Activated T-cell treated with anti-CD3 and anti-CD28 coated beads, Interleukin-2, amount 50 U/mL, for 48 hours (primary cell): ENCODE measurements at regions not wholly inside any gene's neighbourhood (a gene's known extent, or its start where the extent isn't known, plus 50 kb on each side); places are given as distances from the start of the nearest gene placed in this dataset.
A peak's percentile ranks its signal among the peaks of the same experiment; 100 is the strongest.

Source experiments
- DNase-seq, 2 experiments: peaks; one replicate each; pipeline ENCODE4 v3.0.0-alpha.2; 2020

- no peak for DNase-seq
Measured at GRCh38 chr1:90650401-90650800, 66.7 kb downstream of the BARHL2 start.

GRCh38 chr1:90640325-90640724 is 76.8 kb downstream of the BARHL2 start:
- DNase-seq, result no peak

GRCh38 chr1:90622666-90623065 is 94.4 kb downstream of the BARHL2 start:
- DNase-seq, result no peak

DNA sequence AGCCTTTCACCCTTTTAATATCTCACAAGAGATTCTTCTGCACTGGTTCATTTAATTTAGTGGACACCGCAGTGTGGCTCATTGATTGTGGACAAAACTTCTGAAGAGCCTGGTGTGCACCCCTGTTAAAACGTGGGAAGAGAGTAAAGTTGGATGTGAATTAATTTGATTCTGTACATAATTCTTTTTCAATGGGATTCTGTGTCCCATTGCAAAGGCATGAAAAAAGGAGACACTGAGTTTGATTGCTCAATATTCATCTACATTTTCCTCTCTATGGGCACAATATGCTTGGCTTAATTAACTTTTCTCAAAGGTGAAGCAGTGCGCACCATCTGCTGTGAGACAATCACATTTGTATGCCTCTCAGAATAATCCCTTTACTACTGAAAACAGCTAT is 95.1 kb downstream of the BARHL2 start:
- no peak for DNase-seq

DNA sequence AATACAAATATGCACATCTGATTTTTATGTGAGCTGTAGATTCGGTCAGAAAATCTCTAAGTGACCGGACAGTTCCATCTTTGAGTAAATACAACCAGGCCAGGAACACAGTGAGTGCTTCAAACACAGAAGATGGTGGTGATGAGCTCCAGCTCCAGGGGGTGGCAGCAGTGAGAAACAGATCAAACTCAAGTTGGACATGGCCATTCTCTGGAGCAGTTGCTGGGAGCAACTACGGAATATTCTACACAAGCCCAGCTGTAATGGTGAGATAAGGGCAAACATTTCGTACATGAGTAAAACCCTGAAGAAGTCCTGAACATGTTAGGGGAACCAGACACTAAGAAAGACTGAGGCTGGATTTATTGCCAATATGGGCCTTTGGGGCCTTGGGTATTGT is 100.7 kb downstream of the BARHL2 start:
- DNase-seq, result peak in 1 of 2 experiments; percentile 21

GRCh38 chr1:90614872-90615271 is 102.2 kb downstream of the BARHL2 start:
- no peak for DNase-seq

- DNase-seq, result no peak
Measured at GRCh38 chr1:90613371-90613770, 103.7 kb downstream of the BARHL2 start.

DNA sequence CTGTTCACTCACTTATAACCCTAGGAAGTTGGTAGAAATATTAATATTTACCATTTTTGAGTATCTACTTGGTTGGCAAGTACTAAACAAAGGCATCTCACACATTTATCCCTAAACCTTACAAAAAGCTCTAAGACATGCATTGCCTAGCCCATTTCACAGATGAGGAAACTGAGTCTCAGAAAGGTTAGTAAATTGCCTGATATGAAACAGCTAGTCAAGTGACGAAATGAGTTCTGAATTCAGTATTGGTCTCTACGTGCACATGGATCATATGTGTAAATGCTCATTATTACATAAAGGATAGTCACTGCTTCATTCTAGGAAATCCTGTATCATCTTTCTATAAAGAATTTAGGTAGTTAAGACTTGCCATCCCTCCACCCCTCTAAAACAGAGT is 105.1 kb downstream of the BARHL2 start:
- DNase-seq, result no peak

DNA sequence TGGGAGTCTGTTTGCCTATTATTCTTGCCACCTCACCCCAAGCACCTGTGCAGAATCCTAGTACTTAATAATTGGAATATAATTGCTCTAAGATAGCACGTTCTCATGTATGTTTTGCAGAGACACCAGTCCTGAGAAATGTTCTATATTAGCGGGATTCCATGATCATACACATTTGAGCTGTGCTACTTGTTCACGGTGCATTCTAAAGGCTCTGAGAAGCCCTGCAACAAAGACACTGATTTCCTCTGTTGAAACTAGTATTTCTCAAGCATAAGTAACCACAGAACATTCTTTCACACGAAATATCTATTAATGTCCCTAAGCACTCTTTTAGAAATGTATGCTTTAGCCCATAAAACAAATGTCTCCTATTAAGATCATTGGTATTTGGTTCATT is 109.4 kb downstream of the BARHL2 start:
- DNase-seq, result no peak

- DNase-seq, result no peak
Measured at GRCh38 chr1:90605070-90605469, 112.0 kb downstream of the BARHL2 start.

- DNase-seq, result no peak
Measured at GRCh38 chr1:90593312-90593711, 123.8 kb downstream of the BARHL2 start.

- DNase-seq, result no peak
Measured at GRCh38 chr1:90591970-90592356, 125.1 kb downstream of the BARHL2 start.

DNA sequence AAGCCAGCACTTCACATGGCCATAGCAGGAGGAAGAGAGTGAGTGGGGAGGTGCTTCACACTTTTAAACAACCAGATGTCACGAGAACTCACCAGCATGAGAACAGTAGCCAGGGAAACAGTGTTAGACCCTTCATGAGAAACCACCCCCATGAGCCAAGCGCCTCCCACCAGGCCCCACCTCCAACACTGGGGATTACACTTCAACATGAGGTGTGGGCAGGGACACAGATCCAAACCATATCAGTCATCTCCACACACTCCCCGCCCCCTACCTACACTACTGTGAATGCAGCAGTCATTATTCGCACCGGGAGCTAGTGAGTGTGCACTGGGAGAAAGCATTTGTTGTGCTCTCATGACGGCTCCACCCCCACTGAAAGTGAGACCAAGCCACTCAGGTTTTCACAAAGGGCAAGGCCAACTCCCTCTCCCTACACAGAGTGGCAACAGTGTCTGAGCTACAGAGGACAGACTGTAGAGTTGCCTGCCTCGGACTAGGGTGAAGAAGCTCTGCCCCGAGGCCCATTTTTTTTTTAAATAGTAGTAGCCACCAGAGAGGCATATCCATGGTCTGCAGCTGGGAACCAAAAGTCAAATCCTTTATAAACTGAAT is 125.6 kb downstream of the BARHL2 start:
- DNase-seq, result no peak

GRCh38 chr1:90580176-90580575 is 136.9 kb downstream of the BARHL2 start:
- DNase-seq, result no peak

DNA sequence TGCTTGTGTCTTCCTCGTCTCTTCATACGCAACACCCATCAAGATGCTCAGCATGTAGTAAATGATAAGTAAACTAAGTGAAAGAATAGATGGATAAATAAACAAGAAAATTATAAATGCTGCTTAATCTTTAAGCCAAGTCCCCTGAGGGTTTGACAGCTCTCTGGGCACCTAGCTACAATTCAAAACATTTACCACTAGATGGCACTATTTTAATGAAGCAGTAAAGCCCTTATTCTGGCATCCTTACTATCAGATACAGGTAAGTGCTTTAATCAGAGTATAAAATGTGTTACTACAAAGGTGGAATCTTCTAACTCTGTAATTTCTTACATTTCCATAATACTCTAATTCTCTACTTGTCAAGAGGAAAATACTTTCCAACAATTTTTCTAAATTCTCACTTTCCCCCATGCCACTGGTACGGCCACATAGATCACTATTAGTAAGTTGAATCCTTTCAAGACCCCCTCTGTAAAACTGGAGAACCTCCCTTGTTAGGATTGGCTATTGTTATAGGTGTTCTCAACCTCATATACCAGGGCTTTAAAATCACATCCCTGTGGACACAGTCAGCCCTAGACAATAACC is 137.8 kb downstream of the BARHL2 start:
- no peak for DNase-seq

DNA sequence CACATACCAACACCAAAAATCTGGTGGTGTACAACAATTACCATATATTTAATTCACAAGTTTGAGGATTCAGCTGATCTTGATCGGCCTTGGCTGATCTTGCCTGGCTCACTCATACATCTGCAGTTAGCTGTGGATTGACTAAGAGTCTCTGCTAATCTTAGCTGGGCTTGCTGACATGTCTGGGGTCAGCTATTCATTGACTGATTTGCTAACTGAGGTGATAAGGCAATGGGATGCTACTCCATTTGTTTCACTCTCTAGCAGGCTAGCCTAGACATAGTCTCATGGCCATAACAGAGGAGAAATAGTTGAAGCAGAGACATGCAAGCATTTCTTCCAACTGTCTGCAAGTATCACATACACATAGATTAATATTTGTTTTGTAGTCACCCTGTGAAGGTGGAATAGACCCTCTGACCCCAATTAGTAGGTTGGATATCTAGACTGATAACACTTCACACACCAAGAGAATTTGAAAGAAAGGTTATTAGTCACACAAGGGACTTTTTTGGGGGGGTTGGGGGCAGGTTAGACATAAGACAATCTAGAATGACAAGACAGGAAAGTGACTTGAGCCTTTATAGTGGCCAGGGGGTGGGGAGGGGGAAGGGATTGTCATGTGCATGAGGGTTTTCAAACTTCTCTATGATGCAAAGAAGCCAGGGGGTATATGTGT is 142.3 kb downstream of the BARHL2 start:
- DNase-seq, result no peak

DNA sequence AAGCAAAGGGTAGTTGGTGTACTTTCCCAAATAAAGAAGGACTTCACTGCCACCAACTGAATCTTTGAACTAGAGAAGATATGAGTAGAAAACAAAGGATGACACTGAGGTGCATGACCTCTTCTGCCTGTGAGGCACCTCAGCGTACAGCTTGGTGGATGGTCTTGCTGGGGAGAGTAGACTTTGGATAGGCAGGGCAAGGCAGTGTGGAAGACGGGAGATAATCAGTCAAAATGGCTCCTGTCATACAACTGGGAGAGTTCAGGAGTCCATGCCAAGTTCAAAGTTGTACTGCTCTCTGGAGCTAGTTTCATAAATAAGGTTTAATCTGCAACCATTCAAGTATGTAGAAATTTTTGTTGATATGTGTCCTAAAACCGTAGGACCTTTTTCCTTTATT is 143.4 kb downstream of the BARHL2 start:
- no peak for DNase-seq

DNA sequence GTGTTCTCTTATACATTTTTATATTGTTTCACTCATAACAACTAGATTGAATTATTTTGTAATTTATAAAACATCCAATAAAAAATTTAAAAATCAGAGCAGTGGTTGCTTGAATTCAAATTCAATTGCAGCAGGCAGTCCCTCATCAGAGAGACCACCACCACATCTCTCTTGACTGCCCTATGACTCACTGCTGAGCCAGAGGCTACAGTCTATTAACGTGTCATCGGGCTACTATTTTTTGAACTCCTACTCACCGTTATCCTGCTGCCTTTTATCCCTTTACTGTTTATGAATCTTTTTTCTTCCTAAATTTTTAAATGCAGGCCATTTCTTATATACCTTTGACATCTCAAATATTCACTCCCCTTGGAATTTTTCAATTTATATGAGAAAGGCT is 144.7 kb downstream of the BARHL2 start:
- DNase-seq, result no peak

DNA sequence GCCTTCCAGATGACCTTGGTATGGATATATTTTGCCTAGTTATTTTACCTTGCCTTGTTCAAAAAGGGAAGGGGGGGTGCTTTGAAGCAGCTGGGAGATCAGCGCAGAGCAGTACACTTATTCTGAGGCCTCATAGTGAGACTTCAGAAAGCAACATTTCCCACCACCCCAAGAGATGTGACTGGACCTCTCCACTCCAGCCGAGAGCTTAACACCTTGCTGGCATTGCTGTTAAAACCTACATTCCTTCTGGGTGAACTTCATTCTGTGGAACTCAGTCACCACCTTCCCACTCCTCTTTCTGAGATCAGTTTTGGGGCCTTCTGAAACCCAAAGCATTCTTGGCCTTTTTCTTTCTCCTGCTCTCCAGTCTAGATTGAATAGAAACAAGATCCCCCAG is 148.7 kb downstream of the BARHL2 start:
- DNase-seq, result no peak

DNA sequence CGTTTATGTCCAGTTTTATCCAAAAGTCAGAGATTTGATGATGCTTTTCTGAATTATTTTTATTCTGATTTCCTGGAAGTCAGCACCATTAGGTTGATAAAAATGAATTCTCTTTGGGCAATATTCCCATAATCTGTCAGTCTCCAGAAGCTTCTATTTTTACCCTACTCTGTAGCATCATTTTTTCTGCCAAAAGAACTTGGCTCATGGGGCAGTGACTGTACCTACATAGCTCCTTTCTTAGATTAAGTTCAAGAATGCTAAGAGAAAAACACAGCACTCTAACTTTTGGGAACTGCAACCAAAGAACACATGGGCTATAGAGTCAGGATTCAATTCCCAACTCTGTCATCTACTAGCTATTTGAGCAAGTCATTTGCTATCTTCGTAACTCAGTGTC is 152.9 kb downstream of the BARHL2 start:
- DNase-seq, result no peak

DNA sequence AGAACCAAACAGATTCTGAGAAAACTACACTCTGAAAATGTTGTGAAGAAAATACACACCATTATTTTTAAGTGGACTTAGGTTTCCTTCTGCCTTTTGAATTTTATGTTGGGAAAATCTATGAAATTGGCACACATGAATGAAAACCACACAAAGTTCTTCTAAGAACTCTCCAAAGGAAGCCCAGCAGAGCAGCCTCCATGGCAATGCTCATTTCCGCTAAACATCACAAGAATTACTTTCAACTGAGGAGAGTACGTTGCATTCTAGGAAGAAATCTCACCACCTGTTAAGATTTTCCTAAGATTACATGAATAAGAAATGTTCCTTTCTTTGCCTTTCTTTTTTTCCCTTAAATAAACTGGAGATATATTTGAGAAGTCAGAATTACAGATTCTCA is 154.2 kb downstream of the BARHL2 start:
- DNase-seq, result no peak

DNA sequence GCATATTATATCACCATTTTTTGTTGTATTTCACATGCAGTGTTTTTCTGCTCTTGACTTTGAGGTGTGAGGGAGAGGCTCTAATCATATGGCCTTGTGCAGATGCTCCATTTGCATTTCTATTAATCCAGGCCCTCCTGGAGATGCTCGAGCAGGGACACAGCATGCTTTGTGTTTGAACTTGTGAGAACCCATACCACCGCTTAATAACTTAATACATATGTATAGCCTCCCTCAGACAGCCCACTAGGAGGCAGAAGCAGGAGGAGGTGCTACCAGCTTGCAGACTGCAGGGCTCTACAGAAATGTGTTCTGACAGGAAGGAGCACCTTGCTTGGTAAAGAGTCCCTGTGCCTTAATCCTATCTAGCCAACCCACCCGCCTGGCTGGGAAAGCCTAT is 155.2 kb downstream of the BARHL2 start:
- DNase-seq, result no peak

GRCh38 chr1:90561103-90561783 is 155.9 kb downstream of the BARHL2 start:
- DNase-seq, result no peak

- no peak for DNase-seq
Measured at GRCh38 chr1:90558754-90559378, 158.2 kb downstream of the BARHL2 start.
